IMR-90 (cell line): ENCODE measurements at regions not wholly inside any gene's neighbourhood (a gene's known extent, or its start where the extent isn't known, plus 50 kb on each side); places are given as distances from the start of the nearest gene placed in this dataset.

Experiments used
- ATAC-seq: fragments of 200-7000 bp; cut with Tn5 transposase; 2 replicates; pipeline ENCODE4 v1.9.1; 2020; ENCODE audit warnings: low read depth, mild to moderate bottlenecking, moderate library complexity
- BruUV-seq: library from RNA; stranded (reverse); fragments of 400-500 nt; replicated peaks from 2 replicates; lab custom pipeline; 2021; lab: Mats Ljungman, UMichigan
- CTCF ChIA-PET: fragments of 300-600 bp; formaldehyde crosslinking; extraction: SDS; loops from one replicate; lab custom pipeline; 2021; ENCODE audit warnings: antibody characterized with exemption; lab: Yijun Ruan, JAX
- POLR2A ChIA-PET: fragments of 300-600 bp; sonication (Branson Sonifier 250); formaldehyde crosslinking; loops from one replicate; lab custom pipeline; 2022; ENCODE audit warnings: antibody characterized with exemption; ENCODE audit not compliant: unreplicated experiment; lab: Charles Lee
- DNase-seq: peaks from one replicate; pipeline ENCODE4 v3.0.0; 2013
- H2AFZ ChIP-seq: replicated peaks from 2 replicates; pipeline ENCODE3; 2013; ENCODE audit warnings: low read length, mild to moderate bottlenecking; ENCODE audit not compliant: poor library complexity
- H2AK5ac ChIP-seq: 2 replicates; pipeline ENCODE4 v1.6.1; 2013; ENCODE audit warnings: low read depth, low read length, inconsistent platforms
- H2AK9ac ChIP-seq: replicated peaks from 2 replicates; pipeline ENCODE3; 2013; ENCODE audit warnings: mild to moderate bottlenecking, low read depth, low read length, moderate library complexity; ENCODE audit not compliant: poor library complexity
- H2BK120ac ChIP-seq: 2 replicates; pipeline ENCODE4 v1.6.1; 2013; ENCODE audit warnings: low read depth, low read length, inconsistent platforms
- H2BK15ac ChIP-seq: 3 replicates; pipeline ENCODE4 v1.6.1; 2013; ENCODE audit warnings: low read depth, low read length, inconsistent platforms
- H2BK20ac ChIP-seq: 2 replicates; pipeline ENCODE4 v1.6.1; 2013; ENCODE audit warnings: low read depth, mild to moderate bottlenecking, inconsistent platforms, low read length, moderate library complexity
- H2BK5ac ChIP-seq: 2 replicates; pipeline ENCODE4 v1.6.1; 2013; ENCODE audit warnings: mild to moderate bottlenecking, low read depth, low read length, inconsistent platforms; ENCODE audit not compliant: poor library complexity, severe bottlenecking
- H3K14ac ChIP-seq: replicated peaks from 2 replicates; pipeline ENCODE4 v1.6.1; 2013; ENCODE audit warnings: low read depth, low read length, inconsistent platforms
- H3K18ac ChIP-seq: 2 replicates; pipeline ENCODE4 v1.6.1; 2013; ENCODE audit warnings: low read depth, low read length, control low read depth
- H3K23ac ChIP-seq: 2 replicates; pipeline ENCODE4 v1.6.1; 2013; ENCODE audit warnings: low read depth, low read length, inconsistent platforms
- H3K27ac ChIP-seq: 2 replicates; pipeline ENCODE4 v1.5.1; 2013; ENCODE audit warnings: mild to moderate bottlenecking, control low read depth, low read length; ENCODE audit not compliant: insufficient read depth
- H3K27me3 ChIP-seq: 2 replicates; pipeline ENCODE4 v1.6.1; 2013; ENCODE audit warnings: low read length; ENCODE audit not compliant: control insufficient read depth, insufficient read depth
- H3K36me3 ChIP-seq: 2 replicates; pipeline ENCODE4 v1.6.1; 2013; ENCODE audit warnings: low read length, mixed read lengths; ENCODE audit not compliant: control insufficient read depth, insufficient read depth
- H3K4ac ChIP-seq: 2 replicates; pipeline ENCODE4 v1.6.1; 2013; ENCODE audit warnings: low read depth, low read length, inconsistent platforms
- H3K4me1 ChIP-seq: 2 replicates; pipeline ENCODE4 v1.6.1; 2013; ENCODE audit warnings: low read length, mixed read lengths; ENCODE audit not compliant: control insufficient read depth, insufficient read depth
- H3K4me2 ChIP-seq: 2 replicates; pipeline ENCODE4 v1.6.1; 2013; ENCODE audit warnings: low read depth, mild to moderate bottlenecking, control low read depth, low read length, moderate library complexity
- H3K4me3 ChIP-seq: 2 replicates; pipeline ENCODE4 v1.5.1; 2013; ENCODE audit warnings: low read depth, mild to moderate bottlenecking, control low read depth, low read length, moderate library complexity; ENCODE audit not compliant: insufficient read depth
- H3K56ac ChIP-seq: 2 replicates; pipeline ENCODE4 v1.6.1; 2013; ENCODE audit warnings: low read length, inconsistent platforms; ENCODE audit not compliant: insufficient read depth; ENCODE audit errors: extremely low read depth
- H3K79me1 ChIP-seq, 2 experiments: 2 replicates each; pipeline ENCODE4 v1.6.1; 2013; ENCODE audit warnings: low read length in 2 of 2, inconsistent platforms in 1 of 2, low read depth in 1 of 2
- H3K9ac ChIP-seq: 2 replicates; pipeline ENCODE4 v1.6.1; 2013; ENCODE audit warnings: low read depth, low read length, control low read depth
- H3K9me1 ChIP-seq: 2 replicates; pipeline ENCODE4 v1.6.1; 2013; ENCODE audit warnings: low read length, inconsistent platforms; ENCODE audit not compliant: insufficient read depth
- H3K9me3 ChIP-seq: 2 replicates; pipeline ENCODE4 v1.6.1; 2013; ENCODE audit warnings: low read length; ENCODE audit not compliant: control insufficient read depth, insufficient read depth
- H4K20me1 ChIP-seq: 2 replicates; pipeline ENCODE4 v1.6.1; 2013; ENCODE audit warnings: low read length, inconsistent platforms; ENCODE audit not compliant: insufficient read depth
- H4K5ac ChIP-seq: 2 replicates; pipeline ENCODE4 v1.6.1; 2013; ENCODE audit warnings: mild to moderate bottlenecking, low read depth, low read length, control low read depth
- H4K8ac ChIP-seq, 2 experiments: 2 replicates each; pipeline ENCODE4 v1.6.1; 2013; ENCODE audit warnings: low read depth in 2 of 2, low read length in 2 of 2, control low read depth in 1 of 2, inconsistent platforms in 1 of 2
- H4K91ac ChIP-seq: 2 replicates; pipeline ENCODE4 v1.6.1; 2013; ENCODE audit warnings: low read depth, low read length, inconsistent platforms; ENCODE audit not compliant: insufficient read depth
- BHLHE40 ChIP-seq: fragments of 150-350 bp; IDR thresholded peaks from 2 replicates; pipeline ENCODE4 v1.6.1; 2016; ENCODE audit warnings: mild to moderate bottlenecking, low read depth, low read length
- CEBPB ChIP-seq: IDR thresholded peaks from 2 replicates; pipeline ENCODE4 v1.6.1; 2012; ENCODE audit warnings: low read depth, low read length, improper control_type of control experiment
- CHD1 ChIP-seq: IDR thresholded peaks from 2 replicates; pipeline ENCODE4 v1.6.1; 2012; ENCODE audit warnings: low read depth, low read length, improper control_type of control experiment
- FOS ChIP-seq: fragments of 150-350 bp; IDR thresholded peaks from 2 replicates; pipeline ENCODE4 v1.6.1; 2016; ENCODE audit warnings: low read depth, low read length
- MAFK ChIP-seq: IDR thresholded peaks from 2 replicates; pipeline ENCODE4 v1.6.1; 2012; ENCODE audit warnings: low read depth, low read length, improper control_type of control experiment
- MAZ ChIP-seq: IDR thresholded peaks from 2 replicates; pipeline ENCODE4 v1.6.1; 2012; ENCODE audit warnings: low read depth, mild to moderate bottlenecking, low read length, improper control_type of control experiment, moderate library complexity, borderline replicate concordance
- MXI1 ChIP-seq: IDR thresholded peaks from 2 replicates; pipeline ENCODE4 v1.6.1; 2012; ENCODE audit warnings: low read depth, mild to moderate bottlenecking, low read length, moderate library complexity, borderline replicate concordance
- NFE2L2 ChIP-seq: fragments of 150-350 bp; IDR thresholded peaks from 2 replicates; pipeline ENCODE4 v1.6.1; 2016; ENCODE audit warnings: low read depth, mild to moderate bottlenecking, low read length
- POLR2A ChIP-seq: IDR thresholded peaks from 2 replicates; pipeline ENCODE4 v1.6.1; 2012; ENCODE audit warnings: mild to moderate bottlenecking, low read depth, low read length
- RAD21 ChIP-seq: IDR thresholded peaks from 2 replicates; pipeline ENCODE4 v1.6.1; 2012; ENCODE audit warnings: low read length, improper control_type of control experiment
- RCOR1 ChIP-seq: IDR thresholded peaks from 2 replicates; pipeline ENCODE4 v1.6.1; 2012; ENCODE audit warnings: mild to moderate bottlenecking, low read length, improper control_type of control experiment; ENCODE audit not compliant: insufficient replicate concordance
- RFX5 ChIP-seq: IDR thresholded peaks from 2 replicates; pipeline ENCODE4 v1.8.0; 2012; ENCODE audit warnings: low read depth, mild to moderate bottlenecking, low read length, moderate library complexity
- SMC3 ChIP-seq: fragments of 150-350 bp; IDR thresholded peaks from 2 replicates; pipeline ENCODE4 v1.6.1; 2016; ENCODE audit warnings: low read depth, mild to moderate bottlenecking, antibody characterized with exemption, low read length, moderate library complexity
- WGBS, 2 experiments: methylation state at CpG; one replicate each; pipeline versions ENCODE4 v1.1.5 to v1.1.7; 2013; ENCODE audit warnings: missing lambda C conversion rate in 2 of 2; ENCODE audit not compliant: insufficient read length in 1 of 2; ENCODE audit errors: extremely low coverage in 2 of 2; 5-methylcytosine and 5-hydroxymethylcytosine counted together
- dilution Hi-C: fragments of 300-500 bp; cut with HindIII; formaldehyde crosslinking; loops from one replicate; pipeline ENCODE4 v1.14.3; 2018; ENCODE audit warnings: low sequenced_read_pairs; ENCODE audit not compliant: unreplicated experiment
- in situ Hi-C: fragments of 300-500 bp; cut with MboI; formaldehyde crosslinking; loops from 3 replicates; pipeline ENCODE4 v1.14.3; 2019; ENCODE audit warnings: low sequenced_read_pairs, inconsistent platforms, mixed read lengths
- intact Hi-C: fragments of 100-400 bp; cut with micrococcal nuclease; formaldehyde crosslinking; loops from 2 replicates; pipeline ENCODE4 v1.10.0; 2022
- TF ChIP-seq, protein P1 (sequence below): conservative IDR thresholded peaks from 2 replicates; pipeline ENCODE4 v1.5.1; 2012; ENCODE audit warnings: mild to moderate bottlenecking, low read depth, low read length, improper control_type of control experiment
- TF ChIP-seq, protein P2 (sequence below): fragments of 150-350 bp; IDR thresholded peaks from 2 replicates; pipeline ENCODE4 v1.6.1; 2016; ENCODE audit warnings: low read depth, mild to moderate bottlenecking, low read length, moderate library complexity, borderline replicate concordance
- TF ChIP-seq, protein P3 (sequence below): fragments of 150-350 bp; IDR thresholded peaks from 2 replicates; pipeline ENCODE4 v1.6.1; 2017; ENCODE audit warnings: mild to moderate bottlenecking, antibody characterized with exemption, low read length, low read depth

DNA sequence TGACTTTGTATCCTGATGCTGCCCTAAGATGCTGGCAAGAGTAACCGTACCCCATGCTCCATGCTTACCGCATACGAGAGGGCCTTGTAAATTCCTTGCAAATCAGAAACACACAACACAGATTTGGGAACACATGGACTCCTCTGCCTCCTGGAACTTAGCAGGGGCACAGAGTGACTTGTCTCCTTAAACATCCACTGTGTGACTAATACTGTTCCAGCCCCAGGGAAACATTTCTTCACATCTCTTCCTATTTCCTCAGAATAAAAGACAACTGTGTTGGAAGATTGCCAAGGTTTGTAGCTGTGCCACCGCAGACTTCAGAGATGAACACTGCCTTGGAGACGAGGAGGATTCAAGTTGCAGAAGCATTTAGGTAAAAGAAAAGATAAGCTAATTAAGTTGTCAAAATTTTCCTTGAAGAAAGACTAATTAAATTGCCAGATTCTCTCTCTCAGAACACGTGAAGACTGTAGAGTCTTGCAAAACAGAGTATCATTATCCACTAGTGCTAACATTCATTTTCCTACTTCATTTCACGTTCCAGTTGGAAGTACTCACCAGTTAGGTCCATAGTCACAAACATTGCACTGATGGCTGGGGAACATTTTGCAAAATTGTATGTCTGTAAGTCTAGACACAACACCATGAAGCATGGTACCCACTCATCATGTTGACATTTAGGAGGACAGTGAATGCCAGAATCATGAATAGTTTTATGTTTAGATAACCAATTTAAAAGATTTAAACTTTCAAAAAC, 188.8 kb downstream of the TSN start:
- Histone ChIP-seq H3K4ac (no peak overlapping the region), H3K4me3 (no peak overlapping the region), H4K8ac (no peak overlapping the region), H3K9me3 (no peaks in the 10 kb centered on the region), H2BK120ac (no peak overlapping the region), H2AFZ (no peak overlapping the region), H2BK5ac (no peak overlapping the region), H2BK15ac (no peak overlapping the region), H3K14ac (no peak overlapping the region), H2AK5ac (no peak overlapping the region), H3K27ac (no peak overlapping the region), H3K27me3 (no peaks in the 10 kb centered on the region), H3K4me1 (no peaks in the 10 kb centered on the region), H2BK20ac (no peak overlapping the region), H2AK9ac (no peak overlapping the region), H3K4me2 (no peak overlapping the region), H3K9me1 (no peaks in the 10 kb centered on the region), H4K5ac (no peak overlapping the region), H3K23ac (no peak overlapping the region), H4K91ac (no peak overlapping the region), H3K9ac (no peak overlapping the region), H3K56ac (no peak overlapping the region), H3K36me3 (no peaks in the 10 kb centered on the region), H4K20me1 (no peaks in the 10 kb centered on the region), H3K18ac (no peak overlapping the region), H3K79me1 (no peaks in the 10 kb centered on the region)
- TF ChIP-seq BHLHE40, result no peak
- TF ChIP-seq MAFK, result no peak
- TF ChIP-seq POLR2A, result no peak
- TF ChIP-seq NFE2L2, result no peak
- TF ChIP-seq, protein P1, sequence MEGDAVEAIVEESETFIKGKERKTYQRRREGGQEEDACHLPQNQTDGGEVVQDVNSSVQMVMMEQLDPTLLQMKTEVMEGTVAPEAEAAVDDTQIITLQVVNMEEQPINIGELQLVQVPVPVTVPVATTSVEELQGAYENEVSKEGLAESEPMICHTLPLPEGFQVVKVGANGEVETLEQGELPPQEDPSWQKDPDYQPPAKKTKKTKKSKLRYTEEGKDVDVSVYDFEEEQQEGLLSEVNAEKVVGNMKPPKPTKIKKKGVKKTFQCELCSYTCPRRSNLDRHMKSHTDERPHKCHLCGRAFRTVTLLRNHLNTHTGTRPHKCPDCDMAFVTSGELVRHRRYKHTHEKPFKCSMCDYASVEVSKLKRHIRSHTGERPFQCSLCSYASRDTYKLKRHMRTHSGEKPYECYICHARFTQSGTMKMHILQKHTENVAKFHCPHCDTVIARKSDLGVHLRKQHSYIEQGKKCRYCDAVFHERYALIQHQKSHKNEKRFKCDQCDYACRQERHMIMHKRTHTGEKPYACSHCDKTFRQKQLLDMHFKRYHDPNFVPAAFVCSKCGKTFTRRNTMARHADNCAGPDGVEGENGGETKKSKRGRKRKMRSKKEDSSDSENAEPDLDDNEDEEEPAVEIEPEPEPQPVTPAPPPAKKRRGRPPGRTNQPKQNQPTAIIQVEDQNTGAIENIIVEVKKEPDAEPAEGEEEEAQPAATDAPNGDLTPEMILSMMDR, result no peak
- TF ChIP-seq MXI1, result no peak
- no peak for TF ChIP-seq RCOR1
- TF ChIP-seq, protein P2, sequence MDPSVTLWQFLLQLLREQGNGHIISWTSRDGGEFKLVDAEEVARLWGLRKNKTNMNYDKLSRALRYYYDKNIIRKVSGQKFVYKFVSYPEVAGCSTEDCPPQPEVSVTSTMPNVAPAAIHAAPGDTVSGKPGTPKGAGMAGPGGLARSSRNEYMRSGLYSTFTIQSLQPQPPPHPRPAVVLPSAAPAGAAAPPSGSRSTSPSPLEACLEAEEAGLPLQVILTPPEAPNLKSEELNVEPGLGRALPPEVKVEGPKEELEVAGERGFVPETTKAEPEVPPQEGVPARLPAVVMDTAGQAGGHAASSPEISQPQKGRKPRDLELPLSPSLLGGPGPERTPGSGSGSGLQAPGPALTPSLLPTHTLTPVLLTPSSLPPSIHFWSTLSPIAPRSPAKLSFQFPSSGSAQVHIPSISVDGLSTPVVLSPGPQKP, result no peak
- TF ChIP-seq, protein P3, sequence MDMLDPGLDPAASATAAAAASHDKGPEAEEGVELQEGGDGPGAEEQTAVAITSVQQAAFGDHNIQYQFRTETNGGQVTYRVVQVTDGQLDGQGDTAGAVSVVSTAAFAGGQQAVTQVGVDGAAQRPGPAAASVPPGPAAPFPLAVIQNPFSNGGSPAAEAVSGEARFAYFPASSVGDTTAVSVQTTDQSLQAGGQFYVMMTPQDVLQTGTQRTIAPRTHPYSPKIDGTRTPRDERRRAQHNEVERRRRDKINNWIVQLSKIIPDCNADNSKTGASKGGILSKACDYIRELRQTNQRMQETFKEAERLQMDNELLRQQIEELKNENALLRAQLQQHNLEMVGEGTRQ, result no peak
- no peak for TF ChIP-seq CHD1
- no peak for TF ChIP-seq RAD21
- TF ChIP-seq RFX5, result no peak
- TF ChIP-seq SMC3, result no peak
- no peak for TF ChIP-seq FOS
- no peak; the same call in 1 of the 2 replicates for TF ChIP-seq CEBPB
- no peak for TF ChIP-seq MAZ
- ChIA-PET POLR2A (no interaction called here), CTCF (no interaction called here)
- 61% methylated on average over 3 of the region's 7 CpGs; no CpG with 5 or more reads in 1 of the 2 experiments for WGBS, 2 experiments
- intact Hi-C loops (no loop called here), in situ Hi-C loops (no loop called here), dilution Hi-C loops (no loop called here)
- DNase-seq, result peak; percentile 56
- BruUV-seq, result no TSS peak
- ATAC-seq, result no peak
